IMR-90 (cell line): ENCODE measurements at regions not wholly inside any gene's neighbourhood (a gene's known extent, or its start where the extent isn't known, plus 50 kb on each side); places are given as distances from the start of the nearest gene placed in this dataset.

Experiments used
- ATAC-seq: fragments of 200-7000 bp; cut with Tn5 transposase; 2 replicates; pipeline ENCODE4 v1.9.1; 2020; ENCODE audit warnings: low read depth, mild to moderate bottlenecking, moderate library complexity
- BruUV-seq: library from RNA; stranded (reverse); fragments of 400-500 nt; replicated peaks from 2 replicates; lab custom pipeline; 2021; lab: Mats Ljungman, UMichigan
- CTCF ChIA-PET: fragments of 300-600 bp; formaldehyde crosslinking; extraction: SDS; loops from one replicate; lab custom pipeline; 2021; ENCODE audit warnings: antibody characterized with exemption; lab: Yijun Ruan, JAX
- POLR2A ChIA-PET: fragments of 300-600 bp; sonication (Branson Sonifier 250); formaldehyde crosslinking; loops from one replicate; lab custom pipeline; 2022; ENCODE audit warnings: antibody characterized with exemption; ENCODE audit not compliant: unreplicated experiment; lab: Charles Lee
- DNase-seq: peaks from one replicate; pipeline ENCODE4 v3.0.0; 2013
- H2AFZ ChIP-seq: replicated peaks from 2 replicates; pipeline ENCODE3; 2013; ENCODE audit warnings: low read length, mild to moderate bottlenecking; ENCODE audit not compliant: poor library complexity
- H2AK5ac ChIP-seq: 2 replicates; pipeline ENCODE4 v1.6.1; 2013; ENCODE audit warnings: low read depth, low read length, inconsistent platforms
- H2AK9ac ChIP-seq: replicated peaks from 2 replicates; pipeline ENCODE3; 2013; ENCODE audit warnings: mild to moderate bottlenecking, low read depth, low read length, moderate library complexity; ENCODE audit not compliant: poor library complexity
- H2BK120ac ChIP-seq: 2 replicates; pipeline ENCODE4 v1.6.1; 2013; ENCODE audit warnings: low read depth, low read length, inconsistent platforms
- H2BK15ac ChIP-seq: 3 replicates; pipeline ENCODE4 v1.6.1; 2013; ENCODE audit warnings: low read depth, low read length, inconsistent platforms
- H2BK20ac ChIP-seq: 2 replicates; pipeline ENCODE4 v1.6.1; 2013; ENCODE audit warnings: low read depth, mild to moderate bottlenecking, inconsistent platforms, low read length, moderate library complexity
- H2BK5ac ChIP-seq: 2 replicates; pipeline ENCODE4 v1.6.1; 2013; ENCODE audit warnings: mild to moderate bottlenecking, low read depth, low read length, inconsistent platforms; ENCODE audit not compliant: poor library complexity, severe bottlenecking
- H3K14ac ChIP-seq: replicated peaks from 2 replicates; pipeline ENCODE4 v1.6.1; 2013; ENCODE audit warnings: low read depth, low read length, inconsistent platforms
- H3K18ac ChIP-seq: 2 replicates; pipeline ENCODE4 v1.6.1; 2013; ENCODE audit warnings: low read depth, low read length, control low read depth
- H3K23ac ChIP-seq: 2 replicates; pipeline ENCODE4 v1.6.1; 2013; ENCODE audit warnings: low read depth, low read length, inconsistent platforms
- H3K27ac ChIP-seq: 2 replicates; pipeline ENCODE4 v1.5.1; 2013; ENCODE audit warnings: mild to moderate bottlenecking, control low read depth, low read length; ENCODE audit not compliant: insufficient read depth
- H3K27me3 ChIP-seq: 2 replicates; pipeline ENCODE4 v1.6.1; 2013; ENCODE audit warnings: low read length; ENCODE audit not compliant: control insufficient read depth, insufficient read depth
- H3K36me3 ChIP-seq: 2 replicates; pipeline ENCODE4 v1.6.1; 2013; ENCODE audit warnings: low read length, mixed read lengths; ENCODE audit not compliant: control insufficient read depth, insufficient read depth
- H3K4ac ChIP-seq: 2 replicates; pipeline ENCODE4 v1.6.1; 2013; ENCODE audit warnings: low read depth, low read length, inconsistent platforms
- H3K4me1 ChIP-seq: 2 replicates; pipeline ENCODE4 v1.6.1; 2013; ENCODE audit warnings: low read length, mixed read lengths; ENCODE audit not compliant: control insufficient read depth, insufficient read depth
- H3K4me2 ChIP-seq: 2 replicates; pipeline ENCODE4 v1.6.1; 2013; ENCODE audit warnings: low read depth, mild to moderate bottlenecking, control low read depth, low read length, moderate library complexity
- H3K4me3 ChIP-seq: 2 replicates; pipeline ENCODE4 v1.5.1; 2013; ENCODE audit warnings: low read depth, mild to moderate bottlenecking, control low read depth, low read length, moderate library complexity; ENCODE audit not compliant: insufficient read depth
- H3K56ac ChIP-seq: 2 replicates; pipeline ENCODE4 v1.6.1; 2013; ENCODE audit warnings: low read length, inconsistent platforms; ENCODE audit not compliant: insufficient read depth; ENCODE audit errors: extremely low read depth
- H3K79me1 ChIP-seq, 2 experiments: 2 replicates each; pipeline ENCODE4 v1.6.1; 2013; ENCODE audit warnings: low read length in 2 of 2, inconsistent platforms in 1 of 2, low read depth in 1 of 2
- H3K9ac ChIP-seq: 2 replicates; pipeline ENCODE4 v1.6.1; 2013; ENCODE audit warnings: low read depth, low read length, control low read depth
- H3K9me1 ChIP-seq: 2 replicates; pipeline ENCODE4 v1.6.1; 2013; ENCODE audit warnings: low read length, inconsistent platforms; ENCODE audit not compliant: insufficient read depth
- H3K9me3 ChIP-seq: 2 replicates; pipeline ENCODE4 v1.6.1; 2013; ENCODE audit warnings: low read length; ENCODE audit not compliant: control insufficient read depth, insufficient read depth
- H4K20me1 ChIP-seq: 2 replicates; pipeline ENCODE4 v1.6.1; 2013; ENCODE audit warnings: low read length, inconsistent platforms; ENCODE audit not compliant: insufficient read depth
- H4K5ac ChIP-seq: 2 replicates; pipeline ENCODE4 v1.6.1; 2013; ENCODE audit warnings: mild to moderate bottlenecking, low read depth, low read length, control low read depth
- H4K8ac ChIP-seq, 2 experiments: 2 replicates each; pipeline ENCODE4 v1.6.1; 2013; ENCODE audit warnings: low read depth in 2 of 2, low read length in 2 of 2, control low read depth in 1 of 2, inconsistent platforms in 1 of 2
- H4K91ac ChIP-seq: 2 replicates; pipeline ENCODE4 v1.6.1; 2013; ENCODE audit warnings: low read depth, low read length, inconsistent platforms; ENCODE audit not compliant: insufficient read depth
- BHLHE40 ChIP-seq: fragments of 150-350 bp; IDR thresholded peaks from 2 replicates; pipeline ENCODE4 v1.6.1; 2016; ENCODE audit warnings: mild to moderate bottlenecking, low read depth, low read length
- CEBPB ChIP-seq: IDR thresholded peaks from 2 replicates; pipeline ENCODE4 v1.6.1; 2012; ENCODE audit warnings: low read depth, low read length, improper control_type of control experiment
- CHD1 ChIP-seq: IDR thresholded peaks from 2 replicates; pipeline ENCODE4 v1.6.1; 2012; ENCODE audit warnings: low read depth, low read length, improper control_type of control experiment
- CTCF ChIP-seq: conservative IDR thresholded peaks from 2 replicates; pipeline ENCODE4 v1.5.1; 2012; ENCODE audit warnings: mild to moderate bottlenecking, low read depth, low read length, improper control_type of control experiment
- ELK1 ChIP-seq: fragments of 150-350 bp; IDR thresholded peaks from 2 replicates; pipeline ENCODE4 v1.6.1; 2016; ENCODE audit warnings: low read depth, mild to moderate bottlenecking, low read length, moderate library complexity, borderline replicate concordance
- MAFK ChIP-seq: IDR thresholded peaks from 2 replicates; pipeline ENCODE4 v1.6.1; 2012; ENCODE audit warnings: low read depth, low read length, improper control_type of control experiment
- MAZ ChIP-seq: IDR thresholded peaks from 2 replicates; pipeline ENCODE4 v1.6.1; 2012; ENCODE audit warnings: low read depth, mild to moderate bottlenecking, low read length, improper control_type of control experiment, moderate library complexity, borderline replicate concordance
- RCOR1 ChIP-seq: IDR thresholded peaks from 2 replicates; pipeline ENCODE4 v1.6.1; 2012; ENCODE audit warnings: mild to moderate bottlenecking, low read length, improper control_type of control experiment; ENCODE audit not compliant: insufficient replicate concordance
- WGBS, 2 experiments: methylation state at CpG; one replicate each; pipeline versions ENCODE4 v1.1.5 to v1.1.7; 2013; ENCODE audit warnings: missing lambda C conversion rate in 2 of 2; ENCODE audit not compliant: insufficient read length in 1 of 2; ENCODE audit errors: extremely low coverage in 2 of 2; 5-methylcytosine and 5-hydroxymethylcytosine counted together
- dilution Hi-C: fragments of 300-500 bp; cut with HindIII; formaldehyde crosslinking; loops from one replicate; pipeline ENCODE4 v1.14.3; 2018; ENCODE audit warnings: low sequenced_read_pairs; ENCODE audit not compliant: unreplicated experiment
- in situ Hi-C: fragments of 300-500 bp; cut with MboI; formaldehyde crosslinking; loops from 3 replicates; pipeline ENCODE4 v1.14.3; 2019; ENCODE audit warnings: low sequenced_read_pairs, inconsistent platforms, mixed read lengths
- intact Hi-C: fragments of 100-400 bp; cut with micrococcal nuclease; formaldehyde crosslinking; loops from 2 replicates; pipeline ENCODE4 v1.10.0; 2022

- no peak overlapping the region for H3K27ac ChIP-seq
- H3K9me3 ChIP-seq = no peaks in the 10 kb centered on the region
- H3K4ac ChIP-seq = no peak overlapping the region
- DNase-seq (no peak), ATAC-seq (no peak)
- H3K18ac ChIP-seq = no peak overlapping the region
- H2BK20ac ChIP-seq = no peak overlapping the region
- H3K4me2 ChIP-seq = no peak overlapping the region
- no peak overlapping the region for H3K4me3 ChIP-seq
- POLR2A ChIA-PET = no interaction called here
- H3K56ac ChIP-seq = no peak overlapping the region
- no peak overlapping the region for H2AK9ac ChIP-seq
- no peak overlapping the region for H2AFZ ChIP-seq
- no peaks in the 10 kb centered on the region for H3K9me1 ChIP-seq
- BruUV-seq = no TSS peak
- H3K4me1 ChIP-seq = no peaks in the 10 kb centered on the region
- H2BK5ac ChIP-seq = no peak overlapping the region
- H3K79me1 ChIP-seq = no peaks in the 10 kb centered on the region
- H3K23ac ChIP-seq = no peak overlapping the region
- in situ Hi-C loops = no loop called here
- no peak overlapping the region for H4K5ac ChIP-seq
- no peaks in the 10 kb centered on the region for H3K27me3 ChIP-seq
- dilution Hi-C loops = no loop called here
- no peak overlapping the region for H2BK120ac ChIP-seq
- H4K20me1 ChIP-seq = no peaks in the 10 kb centered on the region
- intact Hi-C loops = no loop called here
- no peak overlapping the region for H3K9ac ChIP-seq
- CTCF ChIA-PET = interaction anchor here (0.7 kb wide), 1 partner anchor 547 kb away, joined by 3 read pairs; no protein-coding TSS in a partner anchor
- no CpG with 5 or more reads among the region's 2 CpGs for WGBS, 2 experiments
- TF ChIP-seq MAFK (no peak), RCOR1 (no peak), CTCF (no peak), CEBPB (no peak), MAZ (no peak), BHLHE40 (no peak), CHD1 (no peak), ELK1 (no peak)
- no peak overlapping the region for H4K91ac ChIP-seq
- no peak overlapping the region for H2BK15ac ChIP-seq
- no peak overlapping the region for H2AK5ac ChIP-seq
- no peak overlapping the region for H4K8ac ChIP-seq
- H3K14ac ChIP-seq = no peak overlapping the region
- H3K36me3 ChIP-seq = no peaks in the 10 kb centered on the region
Measured at GRCh38 chr2:58607448-58607847, 366.3 kb upstream of the FANCL start.
